HFFc6 (cell line): ENCODE measurements at regions not wholly inside any gene's neighbourhood (a gene's known extent, or its start where the extent isn't known, plus 50 kb on each side); places are given as distances from the start of the nearest gene placed in this dataset.

Experiments
- DNase-seq: peaks from one replicate; pipeline ENCODE4 v3.0.0-alpha.2; 2018
- H3K27ac Mint-ChIP-seq: 2 replicates; pipeline ENCODE4 v1.8.0; 2020; ENCODE audit warnings: mild to moderate bottlenecking, mixed read lengths
- H3K27me3 Mint-ChIP-seq: 2 replicates; pipeline ENCODE4 v1.8.0; 2021; ENCODE audit warnings: mild to moderate bottlenecking, moderate library complexity, mixed read lengths; ENCODE audit not compliant: insufficient read depth
- H3K36me3 Mint-ChIP-seq: 2 replicates; pipeline ENCODE4 v1.8.0; 2021; ENCODE audit warnings: low read depth, mixed read lengths
- H3K4me1 Mint-ChIP-seq: 2 replicates; pipeline ENCODE4 v1.8.0; 2020; ENCODE audit warnings: low read depth, mixed read lengths
- H3K4me3 Mint-ChIP-seq: 2 replicates; pipeline ENCODE4 v1.8.0; 2020; ENCODE audit warnings: mild to moderate bottlenecking, moderate library complexity, mixed read lengths
- H3K9me3 Mint-ChIP-seq: 2 replicates; pipeline ENCODE4 v1.8.0; 2020; ENCODE audit warnings: mild to moderate bottlenecking, mixed read lengths
- CTCF ChIP-seq: fragments of 200-600 bp; sonication (generic); IDR thresholded peaks from 2 replicates; pipeline ENCODE4 v1.5.0; 2021; ENCODE audit warnings: antibody characterized with exemption, mild to moderate bottlenecking

GRCh38 chr10:78199005-78199725 lies 165.5 kb downstream of the RPS24 start:
- no peak for DNase-seq
- no peak for TF ChIP-seq CTCF
- Mint-ChIP-seq H3K36me3 (no peaks in the 10 kb centered on the region), H3K27ac (no peak overlapping the region), H3K4me3 (no peak overlapping the region), H3K27me3 (peaks cover 9% of the 10 kb centered on the region; the same call in 1 of the 2 replicates), H3K4me1 (no peaks in the 10 kb centered on the region; the same call in 1 of the 2 replicates), H3K9me3 (no peaks in the 10 kb centered on the region)

- Mint-ChIP-seq H3K36me3 (no peaks in the 10 kb centered on the region), H3K27me3 (peaks cover 9% of the 10 kb centered on the region; the same call in 1 of the 2 replicates), H3K27ac (no peak overlapping the region), H3K4me1 (no peaks in the 10 kb centered on the region), H3K4me3 (no peak overlapping the region), H3K9me3 (no peaks in the 10 kb centered on the region)
- no peak for TF ChIP-seq CTCF
- no peak for DNase-seq
Observed at GRCh38 chr10:78199759-78200158, 166.1 kb downstream of the RPS24 start.

- Mint-ChIP-seq H3K36me3 (no peaks in the 10 kb centered on the region), H3K4me1 (no peaks in the 10 kb centered on the region), H3K27ac (no peak overlapping the region), H3K4me3 (no peak overlapping the region), H3K9me3 (no peaks in the 10 kb centered on the region), H3K27me3 (peaks cover 9% of the 10 kb centered on the region; the same call in 1 of the 2 replicates)
- no peak for DNase-seq
- TF ChIP-seq CTCF: no peak
Observed at GRCh38 chr10:78200686-78201085, 167.0 kb downstream of the RPS24 start.

GRCh38 chr10:78202386-78202785 lies 168.7 kb downstream of the RPS24 start:
- no peak for TF ChIP-seq CTCF
- DNase-seq: no peak
- Mint-ChIP-seq H3K9me3 (no peaks in the 10 kb centered on the region), H3K27me3 (peaks cover 9% of the 10 kb centered on the region), H3K4me3 (no peak overlapping the region), H3K36me3 (no peaks in the 10 kb centered on the region), H3K27ac (no peak overlapping the region), H3K4me1 (peaks cover 7% of the 10 kb centered on the region)

GRCh38 chr10:78203915-78204818 lies 170.5 kb downstream of the RPS24 start:
- H3K9me3 Mint-ChIP-seq: no peaks in the 10 kb centered on the region
- no peak overlapping the region for H3K4me3 Mint-ChIP-seq
- no peak for DNase-seq
- peaks cover 15% of the 10 kb centered on the region for H3K4me1 Mint-ChIP-seq
- H3K27ac Mint-ChIP-seq: peak overlapping the region; percentile 20; the same call in 1 of the 2 replicates
- peaks cover 9% of the 10 kb centered on the region for H3K27me3 Mint-ChIP-seq
- TF ChIP-seq CTCF: no peak
- H3K36me3 Mint-ChIP-seq: no peaks in the 10 kb centered on the region
